LHCN-M2 (cell line): ENCODE measurements at regions not wholly inside any gene's neighbourhood (a gene's known extent, or its start where the extent isn't known, plus 50 kb on each side); places are given as distances from the start of the nearest gene placed in this dataset.
"Not testable (repeated sequence)": the region's sequence is repeated elsewhere in the genome, so short reads cannot be mapped to it uniquely, and the experiment has no call there.

Experiments used
- DNase-seq: peaks from one replicate; pipeline ENCODE4 v3.0.0-alpha.2; 2012; ENCODE audit warnings: low read depth

GRCh38 chr6:84635081-84635761, 129.2 kb downstream of the TBX18 start:
- DNase-seq, result peak; percentile 76

DNA sequence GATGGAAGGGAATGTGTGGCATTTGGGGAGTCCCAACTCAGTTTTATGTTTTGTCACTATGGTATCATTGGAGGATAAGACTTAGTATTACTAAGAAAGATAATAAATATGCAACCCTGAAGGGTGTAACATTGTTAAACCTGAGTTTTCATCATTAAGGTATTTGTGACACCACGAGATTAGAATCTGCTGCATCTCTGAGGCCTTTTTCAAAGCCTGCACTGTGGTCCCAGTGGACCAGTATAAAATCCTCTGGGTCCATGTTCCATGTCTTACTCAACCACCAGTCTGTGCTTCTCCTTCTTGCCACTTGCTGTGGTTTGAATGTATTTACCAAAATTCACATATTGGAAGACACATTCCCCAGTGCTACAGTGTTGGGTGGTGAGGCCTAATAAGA, 130.6 kb downstream of the TBX18 start:
- DNase-seq, result no peak

GRCh38 chr6:84626527-84626926, 137.9 kb downstream of the TBX18 start:
- not testable (repeated sequence) for DNase-seq

DNA sequence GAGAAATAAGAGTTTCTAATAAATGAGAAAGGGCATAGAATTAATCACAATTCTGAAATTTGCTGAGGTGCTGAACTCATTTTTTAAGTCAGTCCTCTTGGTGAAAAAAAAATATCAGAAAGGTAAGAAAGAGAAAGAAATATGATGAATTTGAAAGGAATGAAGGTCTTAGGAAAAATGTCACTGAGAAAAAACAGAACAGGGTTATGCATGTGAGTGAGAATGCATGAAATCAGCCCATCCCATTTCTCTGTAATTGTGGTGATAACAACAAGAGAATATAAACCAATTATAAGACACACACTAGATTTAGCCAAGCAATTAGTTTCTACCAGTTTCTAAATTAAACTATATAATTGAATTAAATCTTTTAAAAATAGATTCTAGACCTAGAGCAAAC, 138.9 kb downstream of the TBX18 start:
- DNase-seq, result no peak

- peak; percentile 94 for DNase-seq
These were observed 140.3 kb downstream of the TBX18 start for GRCh38 chr6:84623956-84624680.

- DNase-seq, result peak; percentile 51
These were observed 145.6 kb downstream of the TBX18 start for GRCh38 chr6:84618836-84619235.

DNA sequence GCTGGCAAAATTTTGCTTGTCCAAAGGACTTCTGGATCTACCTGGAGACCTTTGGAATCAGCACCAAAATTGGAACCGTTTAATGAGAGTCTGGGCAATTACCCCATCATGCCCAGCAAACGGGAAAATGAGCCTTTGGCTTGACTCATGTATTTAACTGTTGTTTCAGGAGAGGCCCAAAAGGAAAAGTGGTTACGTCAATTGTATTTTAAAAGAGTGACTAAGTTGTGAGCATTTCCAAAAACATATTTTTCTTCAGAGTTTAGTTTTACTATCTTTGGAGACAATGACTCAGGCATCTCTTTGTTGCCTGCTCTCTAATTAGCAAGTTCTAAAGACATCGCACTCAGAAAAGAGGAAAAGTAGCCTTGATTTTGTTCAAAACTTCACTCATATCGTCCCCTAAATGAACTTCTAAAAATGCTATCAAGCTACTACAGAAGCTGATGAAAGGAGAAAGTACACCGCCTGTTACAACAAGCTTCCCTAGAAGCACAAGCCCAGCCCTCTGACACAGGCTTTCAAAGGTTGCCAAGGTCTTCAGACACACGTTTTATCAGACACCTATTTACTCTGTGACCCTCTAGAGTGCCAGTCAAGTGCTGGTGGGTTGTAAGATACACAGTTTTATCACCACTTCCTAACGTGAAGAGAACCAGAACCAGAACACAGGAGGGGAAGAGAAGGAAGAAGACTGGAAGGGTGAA, 146.2 kb downstream of the TBX18 start:
- peak; percentile 91 for DNase-seq

- no peak for DNase-seq
These were observed 148.4 kb downstream of the TBX18 start for GRCh38 chr6:84615987-84616386.

- no peak for DNase-seq
These were observed 149.1 kb downstream of the TBX18 start for GRCh38 chr6:84615113-84615850.

- no peak for DNase-seq
These were observed 157.5 kb downstream of the TBX18 start for GRCh38 chr6:84606860-84607259.

DNA sequence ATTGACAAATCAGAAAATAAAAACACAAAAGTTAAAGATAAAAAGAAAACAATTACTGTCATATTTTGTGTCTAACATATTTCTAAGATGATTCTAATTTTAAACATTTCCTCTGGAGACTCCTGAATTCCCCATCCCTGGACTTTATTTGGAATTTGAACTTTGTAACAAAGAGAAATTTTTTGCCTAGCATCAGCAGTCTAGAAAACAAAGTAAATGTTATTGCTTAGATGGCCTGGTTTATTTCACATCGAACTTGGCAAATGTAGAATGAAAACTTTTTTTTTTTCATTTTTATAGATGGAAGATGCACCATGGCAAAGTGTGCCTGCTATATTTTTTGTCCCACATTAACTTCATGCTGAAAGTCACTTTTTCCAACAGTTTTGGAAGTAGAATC, 159.1 kb downstream of the TBX18 start:
- DNase-seq, result no peak

DNA sequence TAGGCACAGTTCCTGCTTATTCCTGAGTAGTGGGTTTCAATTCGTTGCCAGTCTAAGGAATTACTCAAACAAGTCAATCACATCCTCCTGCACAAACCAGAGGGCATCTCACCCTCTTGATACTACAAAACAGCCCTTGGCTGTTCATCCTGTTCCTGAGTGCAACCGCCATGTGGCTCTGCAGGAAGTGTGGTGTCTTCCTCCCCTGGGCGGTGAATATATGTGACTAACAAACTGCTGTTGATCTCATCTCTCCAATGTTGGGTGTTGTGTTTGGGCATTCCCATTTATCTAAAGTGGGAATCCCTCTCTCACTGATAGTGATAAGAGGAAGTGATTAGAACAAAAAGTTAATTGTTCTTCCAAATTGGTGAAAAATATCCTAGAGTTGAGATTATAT, 163.0 kb downstream of the TBX18 start:
- DNase-seq, result no peak

DNA sequence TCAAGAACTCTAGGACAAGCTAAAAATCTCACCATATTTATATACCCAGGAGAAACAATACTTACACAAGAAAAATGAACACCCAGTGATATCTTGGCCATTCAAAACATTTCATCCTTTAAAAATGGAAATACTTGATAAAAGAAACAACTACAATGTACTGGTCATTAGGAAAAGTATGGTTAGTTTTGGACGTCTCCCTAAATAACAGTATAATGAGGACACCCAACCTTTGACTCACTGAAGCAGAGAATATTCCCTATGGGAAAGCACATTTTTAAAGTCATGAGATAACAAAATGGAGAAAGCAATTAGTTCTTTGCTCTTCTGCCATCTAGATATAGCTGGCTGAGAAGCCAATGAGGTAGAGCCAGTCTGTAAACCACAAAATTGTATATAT, 164.4 kb downstream of the TBX18 start:
- no peak for DNase-seq

DNA sequence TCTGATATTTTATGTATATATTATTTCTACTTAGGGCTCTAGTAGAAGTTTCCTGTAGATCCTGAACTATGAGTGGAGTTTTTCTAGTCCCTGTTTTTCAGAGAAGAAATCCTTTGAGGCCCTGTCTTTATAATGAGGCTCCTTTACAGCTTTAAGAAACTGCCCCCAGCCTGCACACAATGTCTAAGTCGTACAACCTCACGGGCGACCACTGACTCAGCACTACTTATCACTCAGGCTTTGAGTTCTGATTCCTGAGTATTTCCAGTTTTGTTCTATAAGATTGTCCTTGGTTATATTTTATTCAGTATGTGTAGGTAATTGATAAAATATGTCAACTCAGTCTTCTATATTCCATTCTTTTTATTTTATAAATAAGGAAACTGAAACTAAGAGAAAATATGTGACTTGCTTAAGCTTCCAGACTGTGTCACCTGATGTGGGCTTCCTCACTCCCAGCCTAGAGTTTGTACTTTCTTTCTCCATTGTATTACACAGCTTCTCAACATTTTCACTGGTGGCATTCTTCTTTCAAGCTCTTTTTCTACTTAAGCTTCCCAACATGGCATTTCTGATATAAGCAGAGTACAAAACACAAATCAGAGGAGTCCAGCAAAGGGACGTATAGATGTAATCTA, 167.0 kb downstream of the TBX18 start:
- DNase-seq, result no peak

- no peak for DNase-seq
These were observed 167.9 kb downstream of the TBX18 start for GRCh38 chr6:84596488-84596887.

- DNase-seq, result no peak
These were observed 175.7 kb downstream of the TBX18 start for GRCh38 chr6:84588697-84589080.

DNA sequence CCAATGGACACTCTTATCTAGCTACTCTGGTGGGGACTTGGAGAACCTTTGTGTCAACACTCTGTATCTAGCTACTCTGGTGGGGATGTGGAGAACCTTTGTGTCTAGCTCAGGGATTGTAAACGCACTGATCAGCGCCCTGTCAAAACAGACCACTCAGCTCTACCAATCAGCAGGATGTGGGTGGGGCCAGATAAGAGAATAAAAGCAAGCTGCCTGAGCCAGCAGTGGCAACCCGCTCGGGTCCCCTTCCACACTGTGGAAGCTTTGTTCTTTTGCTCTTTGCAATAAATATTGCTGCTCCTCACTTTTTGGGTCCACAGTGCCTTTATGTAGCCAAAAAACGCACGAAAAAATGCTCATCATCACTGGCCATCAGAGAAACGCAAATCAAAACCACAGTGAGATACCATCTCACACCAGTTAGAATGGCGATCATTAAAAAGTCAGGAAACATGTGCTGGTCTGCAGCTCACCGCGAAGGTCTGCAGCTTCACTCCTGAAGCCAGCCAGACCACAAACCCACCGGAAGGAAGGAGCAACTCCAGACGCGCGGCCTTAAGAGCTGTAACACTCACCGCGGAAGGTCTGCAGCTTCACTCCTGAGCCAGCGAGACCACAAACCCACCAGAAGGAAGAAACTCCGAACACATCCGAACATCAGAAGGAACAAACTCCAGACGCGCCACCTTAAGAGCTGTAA, 176.3 kb downstream of the TBX18 start:
- not testable (repeated sequence) for DNase-seq

- not testable (repeated sequence) for DNase-seq
These were observed 177.0 kb downstream of the TBX18 start for GRCh38 chr6:84587202-84587940.

GRCh38 chr6:84583784-84584183, 180.6 kb downstream of the TBX18 start:
- DNase-seq, result peak; percentile 37

GRCh38 chr6:84582997-84583396, 181.4 kb downstream of the TBX18 start:
- DNase-seq, result peak; percentile 50
